Neural cell (in vitro differentiated cells): ENCODE measurements at regions not wholly inside any gene's neighbourhood (a gene's known extent, or its start where the extent isn't known, plus 50 kb on each side); places are given as distances from the start of the nearest gene placed in this dataset.

Experiments used
- EP300 ChIP-seq: fragments of 450-650 bp; conservative IDR thresholded peaks from 2 replicates; pipeline ENCODE4 v1.6.1; 2014; ENCODE audit warnings: antibody characterized with exemption, mild to moderate bottlenecking, moderate library complexity; ENCODE audit not compliant: poor library complexity, severe bottlenecking
- EZH2 ChIP-seq: fragments of 200-600, 300-800 bp; shearing (Covaris generic), sonication (generic); IDR thresholded peaks from 2 replicates; pipeline ENCODE4 v1.6.1; 2014; ENCODE audit warnings: antibody characterized with exemption, low read length, borderline replicate concordance, mild to moderate bottlenecking; ENCODE audit not compliant: insufficient read depth, poor library complexity, severe bottlenecking
- MXI1 ChIP-seq: fragments of 450-650 bp; conservative IDR thresholded peaks from 2 replicates; pipeline ENCODE4 v1.6.1; 2014; ENCODE audit warnings: antibody characterized with exemption, mild to moderate bottlenecking; ENCODE audit not compliant: poor library complexity, severe bottlenecking
- POLR2AphosphoS5 ChIP-seq: IDR thresholded peaks from 2 replicates; pipeline ENCODE4 v1.6.1; 2012
- RAD21 ChIP-seq: fragments of 450-650 bp; conservative IDR thresholded peaks from 2 replicates; pipeline ENCODE4 v1.6.1; 2014; ENCODE audit warnings: antibody characterized with exemption, mild to moderate bottlenecking, moderate library complexity
- REST ChIP-seq: IDR thresholded peaks from 2 replicates; pipeline ENCODE4 v1.6.1; 2012; ENCODE audit warnings: borderline replicate concordance
- SMC3 ChIP-seq: fragments of 450-650 bp; conservative IDR thresholded peaks from 2 replicates; pipeline ENCODE4 v1.6.1; 2014; ENCODE audit warnings: antibody characterized with exemption, mild to moderate bottlenecking, moderate library complexity; ENCODE audit not compliant: poor library complexity
- TAF1 ChIP-seq: IDR thresholded peaks from 2 replicates; pipeline ENCODE4 v1.6.1; 2012; ENCODE audit warnings: low read depth
- TF ChIP-seq, protein P1 (sequence below): fragments of 450-650 bp; IDR thresholded peaks from 2 replicates; pipeline ENCODE4 v1.5.1; 2014; ENCODE audit warnings: antibody characterized with exemption, mild to moderate bottlenecking, moderate library complexity; ENCODE audit not compliant: poor library complexity, severe bottlenecking

DNA sequence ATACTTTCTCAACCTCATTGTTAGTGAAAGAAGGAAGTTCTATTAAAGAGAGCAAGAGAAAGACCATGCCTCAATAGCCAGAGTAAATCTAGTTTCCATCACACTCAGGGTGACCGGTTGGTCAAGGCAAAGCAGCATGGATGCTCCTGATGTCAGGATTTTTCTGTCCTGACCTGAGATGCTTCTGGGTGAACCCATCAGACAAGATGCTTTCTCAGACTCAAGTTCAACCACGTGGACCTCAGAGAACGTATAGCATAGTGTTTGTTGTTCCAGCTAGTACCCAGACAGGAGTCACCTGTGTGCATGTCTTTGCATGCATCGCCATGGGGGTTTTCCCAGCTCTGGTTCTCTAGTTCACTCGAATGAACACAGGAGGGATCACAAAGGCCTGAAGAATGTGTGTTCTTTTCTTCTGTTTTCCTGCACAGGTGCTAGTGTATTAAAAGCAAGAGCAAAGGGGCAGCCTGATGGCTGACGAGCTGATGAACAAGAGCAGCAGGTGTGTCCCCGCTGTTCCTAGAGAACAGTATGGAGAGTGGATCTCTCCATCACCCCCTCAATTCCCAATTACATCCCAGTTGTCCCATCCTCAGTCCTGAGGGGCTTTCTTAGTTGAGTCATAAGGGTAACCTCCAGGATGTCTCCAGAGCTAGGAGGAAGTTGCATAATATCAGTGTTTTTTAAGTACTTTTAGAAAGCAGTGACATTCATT lies 110.5 kb upstream of the ENPP6 start:
- TF ChIP-seq, protein P1, sequence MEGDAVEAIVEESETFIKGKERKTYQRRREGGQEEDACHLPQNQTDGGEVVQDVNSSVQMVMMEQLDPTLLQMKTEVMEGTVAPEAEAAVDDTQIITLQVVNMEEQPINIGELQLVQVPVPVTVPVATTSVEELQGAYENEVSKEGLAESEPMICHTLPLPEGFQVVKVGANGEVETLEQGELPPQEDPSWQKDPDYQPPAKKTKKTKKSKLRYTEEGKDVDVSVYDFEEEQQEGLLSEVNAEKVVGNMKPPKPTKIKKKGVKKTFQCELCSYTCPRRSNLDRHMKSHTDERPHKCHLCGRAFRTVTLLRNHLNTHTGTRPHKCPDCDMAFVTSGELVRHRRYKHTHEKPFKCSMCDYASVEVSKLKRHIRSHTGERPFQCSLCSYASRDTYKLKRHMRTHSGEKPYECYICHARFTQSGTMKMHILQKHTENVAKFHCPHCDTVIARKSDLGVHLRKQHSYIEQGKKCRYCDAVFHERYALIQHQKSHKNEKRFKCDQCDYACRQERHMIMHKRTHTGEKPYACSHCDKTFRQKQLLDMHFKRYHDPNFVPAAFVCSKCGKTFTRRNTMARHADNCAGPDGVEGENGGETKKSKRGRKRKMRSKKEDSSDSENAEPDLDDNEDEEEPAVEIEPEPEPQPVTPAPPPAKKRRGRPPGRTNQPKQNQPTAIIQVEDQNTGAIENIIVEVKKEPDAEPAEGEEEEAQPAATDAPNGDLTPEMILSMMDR = no peak
- no peak for TF ChIP-seq SMC3
- TF ChIP-seq POLR2AphosphoS5 = no peak
- TF ChIP-seq REST = no peak
- TF ChIP-seq RAD21 = no peak
- no peak for TF ChIP-seq MXI1
- no peak for TF ChIP-seq EP300
- TF ChIP-seq EZH2 = no peak
- TF ChIP-seq TAF1 = no peak
